Kidney capillary endothelial cell (primary cell): ENCODE measurements at regions not wholly inside any gene's neighbourhood (a gene's known extent, or its start where the extent isn't known, plus 50 kb on each side); places are given as distances from the start of the nearest gene placed in this dataset.
"Not testable (repeated sequence)": the region's sequence is repeated elsewhere in the genome, so short reads cannot be mapped to it uniquely, and the experiment has no call there.

Experiments used
- DNase-seq: peaks from one replicate; pipeline ENCODE4 v3.0.0-alpha.2; 2018; ENCODE audit warnings: low spot score

DNA sequence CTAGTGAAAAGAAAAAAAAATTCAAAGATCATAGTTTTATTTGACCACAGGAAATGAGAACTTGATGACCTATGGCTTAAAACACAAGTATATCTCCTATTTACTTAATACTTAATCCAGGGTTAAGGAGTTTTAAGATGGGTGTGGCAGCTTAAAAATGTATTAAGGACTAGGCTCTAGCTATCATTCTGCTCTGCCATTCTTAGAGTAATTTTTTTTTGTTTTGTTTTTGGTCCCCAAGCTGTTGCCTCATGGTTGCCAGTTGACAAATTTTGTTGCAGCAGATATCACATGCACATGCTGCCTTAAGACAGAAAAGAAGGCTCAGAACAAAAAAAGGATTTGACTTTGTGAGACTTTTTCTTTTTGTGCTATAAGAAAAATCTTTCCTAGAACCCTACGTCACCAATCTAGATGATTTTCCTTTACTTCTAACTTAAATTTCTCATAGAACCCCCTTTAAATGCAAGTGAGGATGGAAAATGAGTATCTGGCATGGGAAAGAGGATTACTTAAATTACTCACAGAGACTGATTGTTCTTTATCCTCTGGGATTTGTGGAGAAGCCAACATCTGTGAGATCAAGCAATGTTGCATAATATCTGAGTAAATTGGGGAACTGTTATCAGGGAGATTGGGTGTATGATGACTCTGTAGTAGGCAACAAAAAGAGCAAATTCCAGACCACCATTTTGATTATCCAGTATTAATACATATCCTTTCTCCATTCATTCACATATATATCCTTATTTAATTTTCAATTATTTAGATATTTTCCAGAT is 364.7 kb upstream of the CD180 start:
- DNase-seq = no peak

DNA sequence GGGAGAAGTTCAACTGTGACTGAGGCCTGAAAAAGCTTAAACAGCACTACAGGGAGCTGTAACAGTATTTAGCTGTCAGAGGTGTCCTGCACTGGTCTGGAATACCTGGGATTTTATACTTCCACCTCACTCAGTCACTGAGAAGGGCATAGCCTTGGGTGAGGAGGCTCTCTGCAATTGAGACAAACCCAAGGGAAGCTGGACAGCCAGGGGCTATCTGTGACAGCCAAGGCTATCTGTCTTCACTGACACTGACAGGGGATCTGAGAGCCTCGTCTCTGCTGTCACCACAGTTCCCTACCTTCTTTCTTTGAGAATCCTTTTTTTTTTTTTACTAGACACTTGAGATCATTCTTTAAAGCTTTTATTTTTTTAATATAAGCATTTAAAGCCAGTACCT is 356.2 kb upstream of the CD180 start:
- DNase-seq = no peak

DNA sequence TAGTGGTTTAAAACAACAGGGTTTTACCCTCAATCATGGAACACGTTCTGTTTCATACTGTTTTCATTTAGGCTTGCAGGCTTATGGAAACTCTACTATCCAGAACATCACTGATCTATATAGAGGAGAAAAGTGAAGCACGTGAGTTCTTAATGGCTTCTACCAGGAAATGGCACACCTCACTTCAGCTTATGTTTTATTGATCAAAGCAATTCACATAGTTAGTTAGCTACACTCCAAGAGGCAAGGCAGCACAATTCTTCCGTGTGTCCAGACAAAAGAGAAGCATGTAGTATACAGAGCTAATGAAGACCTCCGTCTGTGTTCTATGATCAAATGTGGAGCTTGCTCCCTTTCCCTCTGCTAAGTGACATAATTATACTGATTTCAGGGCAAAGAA is 353.3 kb upstream of the CD180 start:
- DNase-seq = no peak

DNA sequence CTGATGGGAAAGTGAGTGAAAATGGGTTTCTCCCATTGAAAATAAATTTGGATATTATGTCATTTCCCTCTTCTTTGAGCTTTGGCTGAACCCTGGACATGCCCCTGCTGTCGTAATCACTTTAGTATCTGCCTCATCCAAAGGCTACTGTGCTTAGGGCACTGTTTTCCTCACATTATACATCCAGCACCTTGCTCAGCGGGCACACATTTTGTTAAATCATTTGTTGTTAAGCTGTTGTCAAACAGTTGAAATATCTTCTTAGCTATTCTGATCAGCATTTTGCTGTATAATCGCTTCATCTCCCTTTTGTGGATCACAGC is 352.7 kb upstream of the CD180 start:
- no peak for DNase-seq

DNA sequence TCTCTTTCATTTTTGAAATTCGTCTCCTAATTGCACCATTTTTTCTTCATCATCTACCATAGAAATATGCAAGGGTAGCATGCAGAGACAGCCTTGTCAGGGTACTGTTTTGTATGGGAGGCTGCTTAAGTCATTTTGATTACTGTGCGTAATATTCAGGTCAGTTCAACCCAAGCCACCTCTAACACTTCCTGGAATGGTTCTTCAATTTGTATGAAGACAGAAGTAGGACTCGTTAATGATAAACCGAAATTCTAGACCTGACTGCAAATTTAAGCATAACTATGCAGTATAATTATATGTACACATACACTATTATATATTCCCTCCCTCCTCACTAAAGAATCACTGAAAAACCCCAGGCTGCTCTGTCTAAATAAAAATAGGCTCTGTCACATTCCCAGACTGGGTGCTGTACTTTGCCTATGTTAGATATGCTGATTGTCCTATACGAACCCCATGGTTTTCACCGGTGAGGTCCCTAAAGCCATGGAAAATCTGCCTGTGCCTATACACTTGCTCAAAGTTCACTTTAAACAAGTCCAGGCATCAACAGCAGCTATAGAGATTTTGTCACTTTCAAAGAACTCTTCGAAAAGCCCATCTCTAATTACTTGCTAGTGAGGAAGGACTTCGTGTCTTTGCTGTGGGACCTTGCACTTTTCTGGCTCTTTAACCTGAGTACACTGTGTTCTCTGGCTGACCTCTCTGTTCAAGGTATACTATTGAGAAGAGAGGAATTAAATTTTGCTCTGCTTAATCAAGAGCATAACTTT is 352.1 kb upstream of the CD180 start:
- no peak for DNase-seq

DNA sequence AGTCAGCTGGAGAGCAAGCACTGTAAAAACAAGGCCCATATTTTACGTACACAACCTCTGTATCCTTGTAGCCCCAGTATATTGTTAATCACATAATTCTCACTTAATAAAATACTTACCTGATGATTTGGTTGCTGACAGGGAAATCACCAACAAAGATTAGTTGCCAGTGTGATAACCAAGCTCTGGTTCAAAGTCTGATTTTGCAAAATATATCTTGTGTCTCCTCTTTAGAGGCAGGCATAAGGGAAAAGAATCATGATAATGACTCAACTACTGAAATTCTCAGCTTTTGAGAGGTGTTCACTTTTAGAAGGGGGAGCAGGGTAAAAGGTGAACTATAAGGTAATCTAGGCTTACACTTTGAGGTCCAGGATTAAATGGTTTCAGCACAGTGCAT is 351.1 kb upstream of the CD180 start:
- DNase-seq = no peak

DNA sequence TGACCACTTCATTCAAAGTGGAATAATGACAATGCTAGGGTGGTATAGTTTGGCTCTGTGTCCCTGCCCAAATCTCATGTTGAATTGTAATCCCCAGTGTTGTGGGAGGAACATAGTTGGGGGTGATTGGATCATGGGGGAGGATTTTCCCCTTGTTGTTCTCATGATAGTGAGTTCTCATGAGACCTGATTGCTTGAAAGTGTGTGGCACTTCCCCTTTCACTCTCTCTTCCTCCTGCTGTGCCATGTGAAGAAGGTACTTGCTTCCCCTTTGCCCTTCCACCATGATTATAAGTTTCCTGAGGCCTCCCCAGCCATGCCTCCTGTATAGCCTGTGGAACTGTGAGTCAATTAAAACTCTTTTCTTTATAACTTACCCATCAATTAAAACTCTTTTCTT is 348.3 kb upstream of the CD180 start:
- DNase-seq = not testable (repeated sequence)

DNA sequence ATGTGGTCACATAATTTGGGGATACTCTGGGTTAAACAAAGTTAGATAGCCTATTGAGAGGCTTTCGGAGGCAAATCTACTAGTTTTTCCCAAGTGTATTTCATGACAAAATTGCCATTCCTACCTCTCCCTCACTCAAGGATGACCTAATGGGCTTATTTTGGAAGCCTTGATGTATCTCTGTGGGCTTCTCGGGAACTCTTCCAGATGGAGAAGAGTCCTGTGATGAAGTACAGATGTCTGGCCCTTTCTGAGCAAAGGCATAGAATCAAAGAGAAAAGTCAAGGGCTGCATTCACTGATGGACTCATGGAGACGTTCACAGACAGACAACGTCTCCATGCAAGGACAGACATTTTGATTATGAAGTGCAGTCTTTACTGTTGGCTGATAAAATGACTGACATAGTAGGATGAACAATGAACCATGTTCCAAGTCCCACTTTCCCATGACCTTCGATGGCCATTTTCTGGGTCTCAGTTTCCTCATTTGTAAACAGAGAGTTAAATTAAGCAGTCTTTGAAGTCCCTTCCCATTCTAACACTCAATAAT is 347.2 kb upstream of the CD180 start:
- DNase-seq = no peak

DNA sequence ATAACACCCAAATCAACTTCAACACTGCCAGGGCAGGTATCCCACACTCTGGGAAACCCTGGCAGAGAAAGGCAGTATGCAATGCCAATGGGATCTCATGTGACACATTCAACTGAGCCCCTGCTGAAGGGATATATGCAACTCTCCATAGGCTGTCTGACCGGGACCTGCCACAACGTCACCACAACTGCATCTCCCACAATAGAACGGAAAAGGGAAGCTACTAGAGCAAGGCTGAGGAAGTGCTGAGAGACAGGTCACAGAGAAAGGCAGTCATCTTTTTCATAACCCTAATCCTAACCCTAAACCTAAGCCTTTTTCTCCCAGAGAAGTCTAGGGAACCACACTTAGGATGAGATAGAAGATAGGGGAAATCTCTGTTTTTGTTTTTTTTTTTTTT is 345.9 kb upstream of the CD180 start:
- no peak for DNase-seq

DNA sequence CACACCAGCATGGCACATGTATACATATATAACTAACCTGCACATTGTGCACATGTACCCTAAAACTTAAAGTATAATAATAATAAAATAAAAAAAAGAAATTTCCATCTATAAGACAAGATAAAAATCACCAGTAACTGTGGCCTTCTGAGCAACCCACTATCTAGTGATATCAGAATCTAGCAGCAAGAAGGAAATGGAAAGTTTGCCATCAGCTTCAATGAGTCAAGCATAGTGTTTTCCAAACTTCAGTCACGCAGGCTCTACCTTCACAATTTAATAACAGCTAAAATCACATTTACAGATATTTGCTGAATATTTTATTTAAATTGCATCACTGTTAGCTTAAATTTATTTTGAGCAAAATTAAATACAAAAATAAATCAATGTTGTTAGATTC is 345.3 kb upstream of the CD180 start:
- no peak for DNase-seq

DNA sequence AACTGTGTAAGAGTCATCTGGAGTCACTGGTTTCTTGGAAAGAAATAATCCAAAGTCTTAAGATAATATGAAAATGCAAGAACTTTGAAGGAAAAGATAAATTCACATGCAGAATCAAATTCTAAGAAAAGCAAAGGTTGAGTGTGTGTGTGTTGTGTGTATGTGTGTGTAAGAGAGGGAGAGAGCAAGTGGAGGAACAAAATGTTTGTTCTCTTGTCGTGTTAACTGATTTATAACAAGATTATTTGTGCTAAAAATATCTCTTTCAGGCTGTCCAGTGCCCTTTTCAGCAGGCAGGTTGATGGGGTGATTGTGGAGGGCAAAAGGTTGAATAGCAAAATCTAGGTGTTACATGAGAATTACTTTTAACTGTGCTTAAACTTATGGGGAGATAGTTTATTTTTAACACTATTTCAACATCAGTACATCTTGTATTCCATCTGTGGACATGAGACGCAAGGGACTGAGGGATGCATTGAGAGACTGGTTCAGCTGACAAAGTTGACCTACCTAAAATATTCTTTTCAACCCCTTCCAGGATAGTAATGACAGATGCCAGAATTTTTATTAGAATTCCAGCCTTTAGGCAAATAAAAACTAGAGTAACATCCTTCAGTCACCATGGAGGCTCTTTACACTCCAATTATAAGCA is 342.4 kb upstream of the CD180 start:
- DNase-seq = no peak

DNA sequence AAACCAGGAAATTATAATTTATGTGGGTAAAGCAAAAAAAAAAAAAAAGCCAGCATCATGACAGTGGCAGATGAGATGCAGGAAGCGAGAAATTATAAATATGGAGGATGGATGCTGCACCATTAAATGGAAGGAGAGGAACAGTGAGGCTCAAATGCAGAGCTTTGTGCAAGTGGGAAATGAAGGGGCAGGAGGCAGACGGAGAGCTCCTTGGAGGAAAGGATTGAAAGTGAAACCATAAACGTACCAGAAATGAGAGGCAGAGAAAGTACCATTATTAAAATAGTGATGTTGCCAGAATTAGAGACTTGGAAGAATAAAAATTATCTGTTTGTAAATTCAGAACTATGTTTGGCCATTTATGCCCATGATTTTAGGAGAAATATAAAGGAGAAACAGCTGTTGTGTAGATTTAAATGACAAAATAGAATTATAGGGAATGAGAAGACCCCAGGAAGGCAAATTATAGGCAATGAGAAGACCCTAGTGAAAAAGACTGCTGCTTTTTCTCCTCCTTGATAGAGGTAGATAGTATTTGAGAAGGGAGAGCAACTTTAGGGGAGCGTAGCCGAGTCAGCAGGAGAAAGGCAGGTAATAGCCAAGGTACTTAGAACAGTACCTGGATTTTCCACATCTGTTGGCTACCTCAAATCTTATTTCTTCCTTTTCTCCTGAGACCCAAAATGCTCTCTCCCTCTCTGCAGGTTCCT is 341.0 kb upstream of the CD180 start:
- DNase-seq = no peak

DNA sequence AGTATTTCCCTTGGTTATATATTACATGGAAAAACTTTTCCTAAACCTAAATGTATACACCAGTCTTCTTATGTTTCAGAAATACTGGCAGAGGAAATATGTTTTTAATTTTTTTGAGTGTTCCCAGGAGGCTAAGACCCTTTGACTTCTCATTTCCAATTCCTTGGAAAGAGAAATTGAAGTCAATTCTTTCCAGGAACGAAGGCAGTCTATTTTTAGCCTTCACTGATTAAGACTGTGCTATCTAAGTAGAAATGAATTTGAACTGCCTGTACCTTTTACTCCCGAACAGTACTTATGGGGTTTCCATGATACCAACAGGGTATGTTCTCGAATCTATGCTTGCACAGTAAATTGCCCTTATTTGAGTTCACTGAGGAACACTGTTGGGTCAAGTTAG is 340.3 kb upstream of the CD180 start:
- DNase-seq = no peak

DNA sequence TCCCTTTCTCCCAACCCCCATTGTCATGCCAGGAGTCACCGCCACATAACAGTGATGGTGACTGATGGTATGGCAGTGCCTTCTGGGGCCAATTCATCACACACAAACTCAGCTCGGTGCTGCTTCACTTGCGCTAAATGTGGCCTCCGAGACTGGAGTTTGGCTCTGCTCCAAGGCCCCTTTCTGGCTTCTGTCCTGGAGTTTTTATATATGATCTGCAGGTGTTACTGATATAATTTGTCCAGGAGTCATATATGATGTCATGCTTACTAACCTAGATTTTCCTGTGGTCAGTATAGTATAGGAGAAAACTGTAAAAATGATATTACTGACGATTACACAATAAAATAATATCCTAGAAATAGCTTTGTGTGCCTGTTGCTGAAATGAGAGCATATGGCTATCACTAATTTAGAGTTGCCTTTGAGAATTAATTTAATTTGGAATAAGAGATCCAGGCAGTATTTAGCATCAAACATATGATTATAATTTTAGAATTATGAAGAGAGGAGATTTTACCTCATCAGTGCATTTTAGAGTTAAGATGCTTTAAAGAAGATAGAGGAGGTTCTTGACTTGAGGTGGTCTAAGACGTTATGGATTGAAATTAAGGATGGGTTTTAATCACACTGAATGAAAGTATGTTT is 334.1 kb upstream of the CD180 start:
- peak; percentile 2 for DNase-seq

DNA sequence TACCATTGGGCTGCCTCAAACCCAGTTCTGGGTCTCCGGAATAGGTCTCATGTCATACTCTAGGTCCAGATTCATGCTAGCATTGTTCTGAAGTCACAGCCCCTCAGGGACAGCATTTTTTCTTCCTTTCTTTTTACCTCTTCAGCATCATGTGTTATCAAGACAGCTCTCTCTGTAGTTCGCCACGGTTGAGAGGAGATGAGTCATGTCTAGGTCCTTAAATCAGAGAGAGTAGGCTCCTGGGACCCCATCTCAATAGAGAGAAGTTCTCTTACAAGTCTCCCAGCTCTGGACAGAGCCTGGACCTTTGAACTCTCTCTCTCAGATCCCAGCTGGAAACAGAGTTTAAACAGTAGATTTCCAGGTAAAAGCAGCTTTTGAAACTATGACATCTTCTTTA is 332.4 kb upstream of the CD180 start:
- DNase-seq = no peak

DNA sequence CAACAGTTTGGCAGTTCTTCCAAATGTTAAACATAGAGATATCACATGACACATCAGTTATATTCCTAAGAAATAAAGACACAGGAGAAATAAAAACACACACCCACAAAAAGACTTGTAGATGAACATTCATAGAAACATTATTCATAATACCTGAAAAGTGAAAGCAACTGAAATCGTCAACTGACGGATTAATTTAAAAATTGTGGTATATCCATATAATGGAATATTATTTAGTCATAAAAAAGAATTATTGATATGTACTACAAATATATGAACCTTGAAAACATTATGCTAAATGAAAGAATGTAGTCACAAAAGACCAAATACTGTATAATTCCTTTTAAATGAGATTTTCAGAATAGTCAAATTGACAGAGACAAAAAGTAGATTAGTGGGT is 330.2 kb upstream of the CD180 start:
- DNase-seq = no peak

DNA sequence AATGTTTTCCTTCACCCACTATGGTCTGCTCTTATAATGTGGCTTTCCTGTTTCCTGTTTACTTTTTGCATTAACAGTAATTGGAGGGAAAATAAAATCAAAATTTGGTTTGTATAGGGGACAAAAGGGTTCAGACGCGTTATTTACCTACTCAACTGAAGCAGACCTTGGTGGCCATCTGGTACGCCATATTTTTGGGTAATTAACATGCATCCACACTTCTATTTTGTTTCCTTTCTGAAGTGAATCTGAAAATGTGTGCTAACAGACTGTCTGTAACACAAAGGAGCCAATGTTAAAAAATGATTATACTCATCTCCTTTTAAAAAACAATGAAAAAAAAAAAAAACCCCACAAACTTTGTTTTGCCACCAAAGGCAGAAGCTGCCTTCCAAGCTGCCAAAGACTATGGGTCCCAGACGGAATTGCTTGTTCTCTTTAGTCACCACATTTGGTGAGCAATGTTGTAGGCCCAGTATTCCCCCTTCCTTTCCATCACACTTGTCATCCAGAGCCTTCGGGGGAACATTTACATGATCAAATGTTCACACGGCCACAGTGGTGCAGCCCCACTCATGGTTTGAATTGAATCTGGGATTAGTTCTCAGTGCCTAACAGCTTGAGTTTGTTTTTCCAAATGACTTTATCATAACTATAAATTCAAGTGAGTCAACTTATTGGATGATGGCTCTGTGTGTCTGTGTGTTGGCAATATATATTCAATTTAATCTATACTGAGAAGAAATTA is 323.7 kb upstream of the CD180 start:
- no peak for DNase-seq

DNA sequence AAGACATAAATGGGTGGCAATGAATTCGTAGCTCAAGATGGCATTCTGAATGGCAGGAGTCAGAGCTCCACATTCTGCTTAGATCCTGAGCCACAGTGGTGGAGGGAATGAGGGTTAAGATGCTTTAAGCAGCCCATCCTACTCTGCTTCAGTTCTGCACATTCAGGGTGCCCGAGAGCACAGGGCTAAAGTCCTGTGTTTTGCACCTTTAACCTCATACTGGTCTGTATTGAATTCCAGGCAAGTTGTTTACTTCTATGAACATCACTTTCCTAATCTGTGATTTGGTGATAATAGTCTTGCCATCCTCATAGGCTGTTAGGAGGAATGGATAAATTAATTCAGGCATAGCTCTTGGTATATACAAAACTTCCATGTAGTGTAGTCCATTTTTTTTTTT is 321.6 kb upstream of the CD180 start:
- no peak for DNase-seq

DNA sequence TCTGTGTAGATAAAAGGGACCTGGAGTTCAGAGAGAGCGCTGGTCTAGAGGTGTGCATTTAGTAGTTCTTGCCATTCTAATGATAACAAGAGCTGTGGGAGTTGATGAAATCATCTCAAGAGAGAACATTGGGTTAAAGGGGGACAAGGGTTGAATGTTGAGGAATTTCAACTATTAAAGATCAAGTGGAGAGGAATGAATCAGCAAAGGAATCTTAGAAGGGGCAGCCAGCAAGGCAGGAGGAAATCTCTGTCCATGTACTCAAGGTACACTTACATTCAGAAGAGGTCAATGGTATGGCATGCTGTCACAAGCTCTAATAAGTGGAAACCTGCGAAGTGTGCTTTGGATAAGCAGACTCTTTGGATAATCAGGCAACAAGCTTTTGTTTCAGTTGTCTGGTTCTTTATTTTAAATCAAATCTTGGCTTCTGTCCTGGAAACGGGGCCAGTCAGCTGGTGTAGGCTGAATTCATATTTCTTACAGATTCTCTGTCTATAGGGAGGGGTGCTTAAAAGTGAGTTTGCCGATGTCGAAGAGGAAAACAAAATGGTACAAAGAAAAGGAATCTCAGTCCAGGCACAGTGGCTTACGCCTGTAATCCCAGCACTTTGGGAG is 320.5 kb upstream of the CD180 start:
- no peak for DNase-seq

DNA sequence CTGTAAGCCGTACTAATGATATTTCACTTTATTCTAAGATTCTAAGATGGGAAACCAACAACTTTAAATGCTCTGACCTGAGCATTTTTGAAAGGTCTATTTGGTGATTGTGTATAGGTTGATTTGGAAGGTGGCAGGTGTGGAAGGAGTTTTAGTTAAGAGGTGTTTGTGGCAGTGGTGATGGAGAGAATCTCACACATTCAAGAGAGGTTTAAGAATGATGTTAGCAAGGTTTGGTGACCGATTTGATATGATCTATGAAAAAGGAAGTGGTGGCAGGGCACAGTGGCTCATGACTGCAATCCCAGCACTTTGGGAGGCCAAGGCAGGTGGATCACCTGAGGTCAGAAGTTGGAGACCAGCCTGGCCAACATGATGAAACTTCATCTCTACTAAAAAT is 319.2 kb upstream of the CD180 start:
- DNase-seq = no peak
